H1 (cell line): ENCODE measurements at regions not wholly inside any gene's neighbourhood (a gene's known extent, or its start where the extent isn't known, plus 50 kb on each side); places are given as distances from the start of the nearest gene placed in this dataset.

ENCODE experiments used
- CTCF ChIA-PET: fragments of 300-600 bp; sonication (Branson Sonifier 250); formaldehyde crosslinking; loops from one replicate; lab custom pipeline; 2021; ENCODE audit not compliant: partially characterized antibody; lab: Charles Lee
- POLR2A ChIA-PET: fragments of 300-600 bp; sonication (Branson Sonifier 250); formaldehyde crosslinking; loops from one replicate; lab custom pipeline; 2021; ENCODE audit warnings: inconsistent platforms; ENCODE audit not compliant: partially characterized antibody; lab: Charles Lee
- DNase-seq, 2 experiments: peaks; one replicate each; pipeline versions ENCODE4 v3.0.0 to v3.0.0-alpha.2; 2010 to 2022; ENCODE audit warnings: low spot score in 2 of 2, low read depth in 1 of 2, mixed read lengths in 1 of 2
- FAIRE-seq: peaks from 2 replicates; lab custom pipeline; 2011; peaks lifted over from hg19 to GRCh38; lab: Jason Lieb, UNC
- H2AFZ ChIP-seq: 2 replicates; pipeline ENCODE4 v1.8.1; 2012; ENCODE audit warnings: low read length, inconsistent platforms
- H2AK5ac ChIP-seq: 2 replicates; pipeline ENCODE4 v1.6.1; 2013; ENCODE audit warnings: low read depth, low read length
- H2BK120ac ChIP-seq: replicated peaks from 2 replicates; pipeline ENCODE3; 2013; ENCODE audit warnings: low read depth, low read length, inconsistent platforms
- H2BK12ac ChIP-seq: 2 replicates; pipeline ENCODE4 v1.6.1; 2013; ENCODE audit warnings: low read depth, low read length
- H2BK15ac ChIP-seq: 2 replicates; pipeline ENCODE4 v1.6.1; 2013; ENCODE audit warnings: low read length
- H2BK20ac ChIP-seq: 2 replicates; pipeline ENCODE4 v1.6.1; 2013; ENCODE audit warnings: low read length
- H2BK5ac ChIP-seq: 2 replicates; pipeline ENCODE4 v1.6.1; 2013; ENCODE audit warnings: low read depth, low read length
- H3K14ac ChIP-seq: 2 replicates; pipeline ENCODE4 v1.6.1; 2013; ENCODE audit warnings: inconsistent platforms; ENCODE audit not compliant: insufficient read length
- H3K18ac ChIP-seq: 2 replicates; pipeline ENCODE4 v1.6.1; 2013; ENCODE audit warnings: low read length; ENCODE audit errors: extremely low read depth
- H3K23ac ChIP-seq: 2 replicates; pipeline ENCODE4 v1.6.1; 2013; ENCODE audit warnings: inconsistent platforms; ENCODE audit not compliant: insufficient read length
- H3K23me2 ChIP-seq: 2 replicates; pipeline ENCODE4 v1.6.1; 2013; ENCODE audit warnings: low read depth, low read length
- H3K27ac ChIP-seq: 2 replicates; pipeline ENCODE4 v1.6.1; 2011; ENCODE audit warnings: low read depth, low read length, inconsistent platforms
- H3K27me3 ChIP-seq, 4 experiments: replicated peaks in 1 of 4; 1 replicate in 1 of 4; 2 replicates in 3 of 4; pipeline versions ENCODE4 v1.6.1 to v1.8.1; 2011 to 2013; ENCODE audit warnings: low read length in 3 of 4, mild to moderate bottlenecking in 3 of 4, inconsistent platforms in 2 of 4, mixed read lengths in 2 of 4, moderate library complexity in 1 of 4; ENCODE audit not compliant: control insufficient read depth in 3 of 4, insufficient read depth in 3 of 4; ENCODE audit errors: extremely low read depth in 1 of 4
- H3K36me3 ChIP-seq, 4 experiments: 2 replicates each; pipeline versions ENCODE4 v1.6.1 to v1.8.1; 2011 to 2013; ENCODE audit warnings: mild to moderate bottlenecking in 4 of 4, low read length in 3 of 4, moderate library complexity in 2 of 4, control low read depth in 1 of 4, inconsistent platforms in 1 of 4; ENCODE audit not compliant: insufficient read depth in 4 of 4, control insufficient read depth in 2 of 4
- H3K4ac ChIP-seq: replicated peaks from 2 replicates; pipeline ENCODE3; 2013; ENCODE audit warnings: low read length, low read depth, mixed read lengths, inconsistent platforms; ENCODE audit not compliant: insufficient read length
- H3K4me1 ChIP-seq, 4 experiments: replicated peaks in 1 of 4; 1 replicate in 1 of 4; 2 replicates in 3 of 4; pipeline versions ENCODE4 v1.6.1 to v1.8.1; 2011 to 2013; ENCODE audit warnings: low read length in 3 of 4, inconsistent platforms in 2 of 4, mixed read lengths in 1 of 4; ENCODE audit not compliant: insufficient read depth in 4 of 4, control insufficient read depth in 3 of 4
- H3K4me2 ChIP-seq, 2 experiments: 2 replicates each; pipeline versions ENCODE4 v1.6.1 to v1.8.1; 2011 to 2013; ENCODE audit warnings: low read depth in 2 of 2, low read length in 2 of 2, control low read depth in 1 of 2, inconsistent platforms in 1 of 2, mild to moderate bottlenecking in 1 of 2; ENCODE audit not compliant: insufficient read depth in 1 of 2
- H3K4me3 ChIP-seq, 4 experiments: fragments of 200-600, 300-600 bp in 1 of 4; sonication (generic), shearing (Covaris generic), sonication (Bioruptor Twin) in 1 of 4; 2 replicates each; pipeline versions ENCODE4 v1.5.1 to v1.8.1; 2011 to 2016; ENCODE audit warnings: low read length in 4 of 4, low read depth in 3 of 4, control low read depth in 2 of 4, inconsistent platforms in 2 of 4, mild to moderate bottlenecking in 2 of 4, mixed read lengths in 1 of 4, moderate library complexity in 1 of 4; ENCODE audit not compliant: insufficient read depth in 2 of 4; ENCODE audit errors: extremely low read depth in 1 of 4
- H3K56ac ChIP-seq: replicated peaks from 2 replicates; pipeline ENCODE3; 2013; ENCODE audit warnings: low read depth, mild to moderate bottlenecking, mixed read lengths, low read length, inconsistent platforms; ENCODE audit not compliant: insufficient read length
- H3K79me1 ChIP-seq: 2 replicates; pipeline ENCODE4 v1.6.1; 2013; ENCODE audit warnings: low read depth, low read length, control low read depth
- H3K79me2 ChIP-seq, 2 experiments: 2 replicates each; pipeline versions ENCODE4 v1.6.1 to v1.8.1; 2012 to 2013; ENCODE audit warnings: low read length in 2 of 2, mild to moderate bottlenecking in 2 of 2, inconsistent platforms in 1 of 2; ENCODE audit not compliant: insufficient read depth in 2 of 2, control insufficient read depth in 1 of 2
- H3K9ac ChIP-seq, 4 experiments: replicated peaks in 1 of 4; 1 replicate in 1 of 4; 2 replicates in 3 of 4; pipeline versions ENCODE4 v1.6.1 to v1.8.1; 2011 to 2013; ENCODE audit warnings: low read depth in 3 of 4, low read length in 3 of 4, control low read depth in 2 of 4, mild to moderate bottlenecking in 2 of 4, moderate library complexity in 2 of 4, inconsistent platforms in 1 of 4; ENCODE audit errors: extremely low read depth in 1 of 4
- H3K9me3 ChIP-seq, 2 experiments: 2 replicates each; pipeline versions ENCODE4 v1.6.1 to v1.8.1; 2012 to 2013; ENCODE audit warnings: mild to moderate bottlenecking in 2 of 2, moderate library complexity in 2 of 2, control low read depth in 1 of 2, inconsistent platforms in 1 of 2, low read depth in 1 of 2, low read length in 1 of 2, mixed read lengths in 1 of 2; ENCODE audit not compliant: insufficient read depth in 2 of 2
- H4K20me1 ChIP-seq, 2 experiments: replicated peaks in 1 of 2; 2 replicates each; pipeline versions ENCODE3 to v1.8.1; 2011 to 2013; ENCODE audit warnings: inconsistent platforms in 2 of 2, low read length in 2 of 2, mild to moderate bottlenecking in 1 of 2; ENCODE audit not compliant: insufficient read depth in 2 of 2, control insufficient read depth in 1 of 2
- H4K5ac ChIP-seq: 2 replicates; pipeline ENCODE4 v1.6.1; 2013; ENCODE audit warnings: low read length, low read depth, mixed read lengths, inconsistent platforms; ENCODE audit not compliant: insufficient read length
- H4K8ac ChIP-seq: 2 replicates; pipeline ENCODE4 v1.8.0; 2013; ENCODE audit warnings: mild to moderate bottlenecking, moderate library complexity, low read length, inconsistent platforms; ENCODE audit not compliant: insufficient read depth; ENCODE audit errors: extremely low read depth
- H4K91ac ChIP-seq: replicated peaks from 2 replicates; pipeline ENCODE3; 2013; ENCODE audit warnings: low read length, mixed read lengths, inconsistent platforms; ENCODE audit not compliant: insufficient read length
- JUND ChIP-seq: IDR thresholded peaks from 2 replicates; pipeline ENCODE4 v1.6.1; 2011; ENCODE audit warnings: mild to moderate bottlenecking, improper control_type of control experiment, low read length
- MAX ChIP-seq: IDR thresholded peaks from 2 replicates; pipeline ENCODE4 v1.6.1; 2012; ENCODE audit warnings: inconsistent platforms
- PHF8 ChIP-seq: fragments of 200-600 bp; sonication (generic); conservative IDR thresholded peaks from 2 replicates; pipeline ENCODE4 v1.7.1; 2012; ENCODE audit warnings: low read depth, mild to moderate bottlenecking, inconsistent platforms, low read length, moderate library complexity
- RXRA ChIP-seq: IDR thresholded peaks from 2 replicates; pipeline ENCODE4 v1.6.1; 2011; ENCODE audit warnings: low read depth, mild to moderate bottlenecking, low read length, moderate library complexity; ENCODE audit not compliant: insufficient read depth
- SP4 ChIP-seq: IDR thresholded peaks from 2 replicates; pipeline ENCODE4 v1.6.1; 2012; ENCODE audit warnings: low read length, inconsistent platforms
- WGBS, 2 experiments: shearing (Covaris generic) in 1 of 2; methylation state at CpG; one replicate each; pipeline versions ENCODE4 v1.1.6 to v1.1.7; 2013 to 2015; ENCODE audit warnings: low lambda C conversion rate in 2 of 2, mixed read lengths in 2 of 2, inconsistent platforms in 1 of 2, low coverage in 1 of 2, missing lambda C conversion rate in 1 of 2; ENCODE audit not compliant: insufficient replicate concordance in 2 of 2, insufficient coverage in 1 of 2, insufficient read length in 1 of 2; ENCODE audit errors: extremely low coverage in 1 of 2, missing lambda C conversion rate in 1 of 2; 5-methylcytosine and 5-hydroxymethylcytosine counted together

GRCh38 chr7:159207393-159207792 lies 62.7 kb upstream of the VIPR2 start:
- Histone ChIP-seq H3K23me2 (0 out of 2 replicates have a peak, but pooled peaks cover 2% of the 10 kb centered on the region), H2AFZ (no peak overlapping the region), H3K4me2 (no peak overlapping the region), H3K79me1 (no peaks in the 10 kb centered on the region), H3K14ac (no peak overlapping the region), H3K18ac (no peak overlapping the region), H2BK12ac (no peak overlapping the region), H3K4me3 (no peak overlapping the region), H4K91ac (no peak overlapping the region), H3K27ac (no peak overlapping the region), H2BK20ac (no peak overlapping the region), H3K56ac (no peak overlapping the region), H3K23ac (no peak overlapping the region), H3K9me3 (peaks cover 61 to 67% of the 10 kb centered on the region in 2 experiments), H3K36me3 (no peaks in the 10 kb centered on the region), H3K27me3 (no peaks in the 10 kb centered on the region), H4K8ac (no peak overlapping the region), H2BK120ac (no peak overlapping the region), H3K79me2 (no peaks in the 10 kb centered on the region), H3K9ac (no peak overlapping the region), H3K4ac (no peak overlapping the region), H2BK15ac (no peak overlapping the region), H2BK5ac (no peak overlapping the region), H4K20me1 (no peaks in the 10 kb centered on the region), H2AK5ac (no peak overlapping the region), H3K4me1 (no peaks in the 10 kb centered on the region), H4K5ac (no peak overlapping the region)
- DNase-seq (no peak), FAIRE-seq (no peak)
- ChIA-PET POLR2A (no interaction called here), CTCF (no interaction called here)
- TF ChIP-seq JUND (no peak), MAX (no peak), RXRA (no peak), PHF8 (no peak), SP4 (no peak)
- WGBS, 2 experiments, result 82% methylated on average over 5 of the region's 5 CpGs; no CpG with 5 or more reads in 1 of the 2 experiments
